ENCODE measurements at regions not wholly inside any gene's neighbourhood (a gene's known extent, or its start where the extent isn't known, plus 50 kb on each side); places are given as distances from the start of the nearest gene placed in this dataset.
"Not testable (repeated sequence)": the region's sequence is repeated elsewhere in the genome, so short reads cannot be mapped to it uniquely, and the experiment has no call there.

DNA sequence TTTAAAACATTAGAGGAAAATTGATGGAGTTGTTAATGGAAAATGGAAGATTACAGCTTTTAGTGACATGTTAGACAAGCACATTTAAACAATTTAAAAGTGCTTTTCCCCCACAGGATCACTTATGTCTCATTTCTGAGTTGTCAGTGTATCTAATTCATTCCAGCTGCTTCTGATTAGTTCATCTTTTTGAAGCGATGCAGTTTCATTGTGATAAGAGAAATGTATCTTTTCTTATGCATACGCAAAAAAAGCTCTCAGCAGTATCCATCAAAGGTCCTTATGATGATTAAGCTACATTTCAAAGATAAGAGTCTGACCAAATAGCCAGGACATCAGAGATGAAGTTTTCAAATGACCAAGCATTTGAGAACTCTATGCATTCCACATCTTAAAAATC is 572.6 kb upstream of the SYNCRIP start:
- no peaks in the 10 kb centered on the region for H3K27me3 ChIP-seq (ENCODE audit: control insufficient read depth in 3 of 3, insufficient read depth in 3 of 3, low read length in 3 of 3)
- no peak overlapping the region for H3K4me3 ChIP-seq (ENCODE audit: low read depth in 1 of 3, low read length in 3 of 3)
- DNase-seq (no peak), FAIRE-seq (no peak)
- no peaks in the 10 kb centered on the region for H3K4me1 ChIP-seq (ENCODE audit: control insufficient read depth in 3 of 3, insufficient read depth in 2 of 3, low read depth in 1 of 3, low read length in 2 of 3)
- no peak overlapping the region for H3K27ac ChIP-seq (ENCODE audit: low read depth in 1 of 3, low read length in 2 of 3)
- no peaks in the 10 kb centered on the region for H3K36me3 ChIP-seq (ENCODE audit: control insufficient read depth in 3 of 3, insufficient read depth in 2 of 3, low read depth in 1 of 3, low read length in 3 of 3)
- 61 to 71% (median 64%) methylated on average over 2 of the region's 2 CpGs for WGBS, 3 donors
- no peaks in the 10 kb centered on the region for H3K9me3 ChIP-seq (ENCODE audit: control insufficient read depth in 2 of 2, insufficient read depth in 1 of 2, low read depth in 1 of 2, low read length in 1 of 2)

DNA sequence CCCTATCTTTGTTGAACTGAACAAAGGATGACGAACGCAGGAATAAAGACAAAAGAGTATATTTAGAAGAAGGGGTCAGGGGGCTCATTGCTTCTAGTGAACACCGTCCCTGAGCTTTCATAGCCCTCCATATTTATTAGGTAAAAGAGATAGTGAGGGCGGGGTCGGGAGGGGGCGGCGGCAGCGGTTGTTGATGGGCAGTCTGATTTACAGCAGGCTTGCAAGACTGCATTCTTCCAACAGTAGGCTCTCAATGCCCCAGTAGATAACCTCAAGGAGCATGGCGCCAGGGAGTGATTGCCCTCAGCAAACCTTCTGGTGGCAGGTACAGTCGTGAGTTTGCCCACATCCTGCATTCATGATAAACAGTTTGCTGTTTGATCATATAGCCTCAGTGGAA is 563.3 kb upstream of the SYNCRIP start:
- Histone ChIP-seq H3K36me3 (ENCODE audit: control insufficient read depth in 3 of 3, insufficient read depth in 2 of 3, low read depth in 1 of 3, low read length in 3 of 3) (no peaks in the 10 kb centered on the region), H3K4me3 (ENCODE audit: low read depth in 1 of 3, low read length in 3 of 3) (no peak overlapping the region), H3K27me3 (ENCODE audit: control insufficient read depth in 3 of 3, insufficient read depth in 3 of 3, low read length in 3 of 3) (no peaks in the 10 kb centered on the region), H3K4me1 (ENCODE audit: control insufficient read depth in 3 of 3, insufficient read depth in 2 of 3, low read depth in 1 of 3, low read length in 2 of 3) (no peaks in the 10 kb centered on the region), H3K9me3 (ENCODE audit: control insufficient read depth in 2 of 2, insufficient read depth in 1 of 2, low read depth in 1 of 2, low read length in 1 of 2) (no peaks in the 10 kb centered on the region), H3K27ac (ENCODE audit: low read depth in 1 of 3, low read length in 2 of 3) (no peak overlapping the region)
- DNase-seq: no peak
- 81 to 89% (median 88%) methylated on average over 10 of the region's 10 CpGs for WGBS, 3 donors
- no peak for FAIRE-seq

DNA sequence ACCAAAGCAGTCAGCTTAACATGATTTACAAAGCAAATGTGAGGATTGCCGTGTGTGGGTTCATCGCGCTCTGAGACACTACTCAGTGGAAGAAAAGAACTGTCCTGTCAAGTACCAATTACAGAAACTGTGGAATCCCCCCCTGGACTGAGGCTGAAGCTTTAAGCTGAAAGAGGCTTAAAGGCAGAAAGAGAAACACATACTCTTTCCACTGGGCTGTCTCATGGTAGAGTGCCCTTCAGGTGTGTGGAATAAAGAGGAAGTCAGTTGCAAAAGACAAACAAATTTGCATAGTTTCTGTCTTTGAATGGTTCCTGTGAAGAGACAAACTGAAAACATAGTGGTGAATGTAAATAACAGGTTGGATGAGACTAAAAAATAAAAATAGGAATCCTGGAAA is 560.4 kb upstream of the SYNCRIP start:
- Histone ChIP-seq H3K27ac (ENCODE audit: low read depth in 1 of 3, low read length in 2 of 3) (no peak overlapping the region), H3K9me3 (ENCODE audit: control insufficient read depth in 2 of 2, insufficient read depth in 1 of 2, low read depth in 1 of 2, low read length in 1 of 2) (no peaks in the 10 kb centered on the region), H3K4me1 (ENCODE audit: control insufficient read depth in 3 of 3, insufficient read depth in 2 of 3, low read depth in 1 of 3, low read length in 2 of 3) (no peaks in the 10 kb centered on the region), H3K36me3 (ENCODE audit: control insufficient read depth in 3 of 3, insufficient read depth in 2 of 3, low read depth in 1 of 3, low read length in 3 of 3) (no peaks in the 10 kb centered on the region), H3K27me3 (ENCODE audit: control insufficient read depth in 3 of 3, insufficient read depth in 3 of 3, low read length in 3 of 3) (no peaks in the 10 kb centered on the region), H3K4me3 (ENCODE audit: low read depth in 1 of 3, low read length in 3 of 3) (no peak overlapping the region)
- no peak for DNase-seq
- 81 to 91% (median 90%) methylated on average over 3 of the region's 3 CpGs for WGBS, 3 donors
- FAIRE-seq: no peak

DNA sequence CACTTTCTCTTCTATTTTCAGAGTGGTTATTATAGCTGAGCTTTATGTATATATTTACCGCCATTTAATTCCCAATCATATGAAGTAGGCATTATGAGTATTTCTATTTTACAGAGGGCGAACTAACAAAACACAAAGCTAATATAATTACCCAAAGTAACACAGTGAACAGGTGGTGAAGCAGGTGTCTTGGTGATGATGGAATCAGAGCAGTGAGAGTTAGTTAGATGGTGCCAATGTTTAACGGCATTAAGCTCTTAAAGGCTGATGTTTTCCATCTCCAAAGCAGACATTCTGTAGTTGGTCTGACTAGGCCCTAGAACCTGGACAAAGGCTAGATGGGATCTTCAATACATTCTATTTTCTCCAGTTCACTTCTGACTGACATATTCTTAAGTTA is 551.1 kb upstream of the SYNCRIP start:
- H3K27me3 ChIP-seq (ENCODE audit: control insufficient read depth in 3 of 3, insufficient read depth in 3 of 3, low read length in 3 of 3): no peaks in the 10 kb centered on the region
- H3K27ac ChIP-seq (ENCODE audit: low read depth in 1 of 3, low read length in 2 of 3): no peak overlapping the region
- H3K9me3 ChIP-seq (ENCODE audit: control insufficient read depth in 2 of 2, insufficient read depth in 1 of 2, low read depth in 1 of 2, low read length in 1 of 2): no peaks in the 10 kb centered on the region
- no peak overlapping the region for H3K4me3 ChIP-seq (ENCODE audit: low read depth in 1 of 3, low read length in 3 of 3)
- FAIRE-seq: no peak
- no peak for DNase-seq
- no peaks in the 10 kb centered on the region for H3K4me1 ChIP-seq (ENCODE audit: control insufficient read depth in 3 of 3, insufficient read depth in 2 of 3, low read depth in 1 of 3, low read length in 2 of 3)
- H3K36me3 ChIP-seq (ENCODE audit: control insufficient read depth in 3 of 3, insufficient read depth in 2 of 3, low read depth in 1 of 3, low read length in 3 of 3): no peaks in the 10 kb centered on the region
- WGBS, 3 donors: 78 to 85% (median 79%) methylated on average over 3 of the region's 3 CpGs

DNA sequence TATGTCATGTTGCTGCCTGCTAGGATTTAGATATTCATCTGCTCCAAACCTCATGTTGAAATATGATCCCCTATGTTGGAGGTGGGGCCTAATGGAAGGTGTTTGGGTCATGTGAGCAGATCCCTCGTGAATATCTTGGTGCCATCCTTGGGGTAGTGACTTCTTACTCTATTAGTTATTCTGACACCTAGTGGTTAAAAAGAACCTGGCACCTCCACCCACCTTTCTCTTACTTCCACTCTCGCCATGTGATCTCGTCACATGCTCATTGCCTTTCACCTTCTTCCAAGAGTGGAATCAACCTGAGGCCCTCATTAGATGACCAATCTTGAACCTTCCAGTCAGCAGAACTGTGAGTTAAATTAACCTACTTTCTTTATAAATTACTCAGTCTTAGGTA is 549.4 kb upstream of the SYNCRIP start:
- Histone ChIP-seq H3K4me1 (ENCODE audit: control insufficient read depth in 3 of 3, insufficient read depth in 2 of 3, low read depth in 1 of 3, low read length in 2 of 3) (no peaks in the 10 kb centered on the region), H3K9me3 (ENCODE audit: control insufficient read depth in 2 of 2, insufficient read depth in 1 of 2, low read depth in 1 of 2, low read length in 1 of 2) (no peaks in the 10 kb centered on the region), H3K4me3 (ENCODE audit: low read depth in 1 of 3, low read length in 3 of 3) (no peak overlapping the region), H3K36me3 (ENCODE audit: control insufficient read depth in 3 of 3, insufficient read depth in 2 of 3, low read depth in 1 of 3, low read length in 3 of 3) (no peaks in the 10 kb centered on the region), H3K27me3 (ENCODE audit: control insufficient read depth in 3 of 3, insufficient read depth in 3 of 3, low read length in 3 of 3) (no peaks in the 10 kb centered on the region), H3K27ac (ENCODE audit: low read depth in 1 of 3, low read length in 2 of 3) (no peak overlapping the region)
- DNase-seq (peak; percentile 10 to 20), FAIRE-seq (no peak)
- WGBS, 3 donors: 17 to 58% (median 33%) methylated on average over 3 of the region's 3 CpGs

DNA sequence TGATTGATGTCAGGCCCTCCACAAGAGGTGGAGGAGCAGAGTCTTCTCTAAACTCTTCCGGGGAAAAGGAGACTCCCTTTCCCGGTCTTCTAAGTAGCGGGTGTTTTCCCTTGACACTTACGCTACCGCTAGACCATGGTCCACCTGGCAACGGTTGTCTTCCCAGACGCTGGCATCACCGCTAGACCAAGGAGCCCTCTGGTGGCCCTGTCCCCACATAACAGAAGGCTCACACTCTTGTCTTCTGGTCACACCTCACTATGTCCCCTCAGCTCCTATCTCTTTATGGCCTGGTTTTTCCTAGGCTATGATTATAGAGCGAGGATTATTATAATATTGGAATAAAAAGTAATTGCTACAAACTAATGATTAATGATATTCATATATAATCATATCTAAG is 532.5 kb upstream of the SYNCRIP start:
- H3K27me3 ChIP-seq (ENCODE audit: control insufficient read depth in 3 of 3, insufficient read depth in 3 of 3, low read length in 3 of 3); H3K36me3 ChIP-seq (ENCODE audit: control insufficient read depth in 3 of 3, insufficient read depth in 2 of 3, low read depth in 1 of 3, low read length in 3 of 3); FAIRE-seq; H3K27ac ChIP-seq (ENCODE audit: low read depth in 1 of 3, low read length in 2 of 3); H3K4me1 ChIP-seq (ENCODE audit: control insufficient read depth in 3 of 3, insufficient read depth in 2 of 3, low read depth in 1 of 3, low read length in 2 of 3); H3K4me3 ChIP-seq (ENCODE audit: low read depth in 1 of 3, low read length in 3 of 3); H3K9me3 ChIP-seq (ENCODE audit: control insufficient read depth in 2 of 2, insufficient read depth in 1 of 2, low read depth in 1 of 2, low read length in 1 of 2): not testable (repeated sequence)
- 35 to 59% (median 51%) methylated on average over 9 of the region's 9 CpGs for WGBS, 3 donors
- peak in 1 of 2 donors; percentile 24 for DNase-seq

DNA sequence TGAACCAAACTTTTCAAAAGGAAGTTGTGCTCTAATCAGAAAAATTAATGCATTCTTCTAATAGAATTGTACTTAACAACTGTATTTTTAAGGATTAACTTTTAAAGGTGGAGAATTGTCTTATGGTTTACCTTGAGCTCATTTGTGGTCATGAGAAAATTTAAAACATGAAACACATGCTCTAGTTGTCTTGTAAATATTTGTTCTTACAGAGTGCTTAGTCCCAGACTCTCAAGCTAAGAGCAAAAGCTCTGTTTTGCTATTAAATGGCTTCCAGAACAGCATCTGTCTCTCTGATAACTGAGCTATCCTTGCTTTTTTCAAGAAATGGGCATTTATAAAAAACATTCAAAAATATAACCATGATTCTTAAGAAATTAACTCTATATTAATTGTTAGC is 512.2 kb upstream of the SYNCRIP start:
- Histone ChIP-seq H3K27ac (ENCODE audit: low read depth in 1 of 3, low read length in 2 of 3) (no peak overlapping the region), H3K36me3 (ENCODE audit: control insufficient read depth in 3 of 3, insufficient read depth in 2 of 3, low read depth in 1 of 3, low read length in 3 of 3) (no peaks in the 10 kb centered on the region), H3K4me3 (ENCODE audit: low read depth in 1 of 3, low read length in 3 of 3) (no peak overlapping the region), H3K9me3 (ENCODE audit: control insufficient read depth in 2 of 2, insufficient read depth in 1 of 2, low read depth in 1 of 2, low read length in 1 of 2) (no peaks in the 10 kb centered on the region), H3K4me1 (ENCODE audit: control insufficient read depth in 3 of 3, insufficient read depth in 2 of 3, low read depth in 1 of 3, low read length in 2 of 3) (no peaks in the 10 kb centered on the region), H3K27me3 (ENCODE audit: control insufficient read depth in 3 of 3, insufficient read depth in 3 of 3, low read length in 3 of 3) (no peaks in the 10 kb centered on the region)
- FAIRE-seq (no peak), DNase-seq (no peak)

DNA sequence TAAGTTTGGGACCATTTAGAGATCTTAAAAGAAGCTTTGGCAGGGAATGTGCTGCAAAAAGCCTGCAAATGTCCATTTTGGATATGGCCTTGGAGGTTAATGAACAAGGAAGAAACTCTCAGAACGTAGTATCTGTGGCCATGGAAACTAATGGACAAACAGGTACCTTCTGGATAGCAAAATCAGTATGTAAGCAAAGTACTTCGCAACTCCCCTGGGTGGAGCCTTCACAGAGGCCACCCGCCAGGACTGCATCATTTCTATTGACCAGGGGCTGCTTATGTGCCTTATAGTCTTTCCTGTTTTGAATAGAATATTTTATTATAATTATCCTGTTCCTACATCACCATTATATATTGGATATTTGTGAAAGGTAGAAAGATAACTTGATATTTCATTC is 510.8 kb upstream of the SYNCRIP start:
- Histone ChIP-seq H3K4me3 (ENCODE audit: low read depth in 1 of 3, low read length in 3 of 3) (no peak overlapping the region), H3K27me3 (ENCODE audit: control insufficient read depth in 3 of 3, insufficient read depth in 3 of 3, low read length in 3 of 3) (no peaks in the 10 kb centered on the region), H3K36me3 (ENCODE audit: control insufficient read depth in 3 of 3, insufficient read depth in 2 of 3, low read depth in 1 of 3, low read length in 3 of 3) (no peaks in the 10 kb centered on the region), H3K27ac (ENCODE audit: low read depth in 1 of 3, low read length in 2 of 3) (no peak overlapping the region), H3K9me3 (ENCODE audit: control insufficient read depth in 2 of 2, insufficient read depth in 1 of 2, low read depth in 1 of 2, low read length in 1 of 2) (no peaks in the 10 kb centered on the region), H3K4me1 (ENCODE audit: control insufficient read depth in 3 of 3, insufficient read depth in 2 of 3, low read depth in 1 of 3, low read length in 2 of 3) (no peaks in the 10 kb centered on the region)
- DNase-seq (no peak), FAIRE-seq (no peak)
- 40 to 72% (median 47%) methylated on average over 3 of the region's 3 CpGs for WGBS, 3 donors

DNA sequence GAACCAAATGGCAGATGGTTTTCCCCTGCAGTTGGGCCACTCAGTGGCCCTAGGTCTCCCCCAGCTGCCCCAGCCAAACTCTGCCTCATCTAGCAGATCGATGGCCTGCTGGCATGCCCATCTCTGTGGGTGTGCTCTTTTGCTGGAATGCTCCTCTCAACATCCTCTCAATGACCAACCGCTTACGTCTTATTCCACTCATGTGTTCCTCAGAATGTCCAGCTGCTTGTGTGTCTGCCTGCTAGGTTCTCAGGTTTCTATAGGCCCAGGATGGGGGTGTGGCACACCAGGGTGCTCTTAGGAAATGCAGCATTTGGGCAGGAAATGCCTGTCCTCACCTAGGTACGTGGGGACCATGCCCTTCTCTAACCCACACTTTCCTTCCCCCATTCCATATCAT is 509.9 kb upstream of the SYNCRIP start:
- H3K36me3 ChIP-seq (ENCODE audit: control insufficient read depth in 3 of 3, insufficient read depth in 2 of 3, low read depth in 1 of 3, low read length in 3 of 3): no peaks in the 10 kb centered on the region
- no peak overlapping the region for H3K27ac ChIP-seq (ENCODE audit: low read depth in 1 of 3, low read length in 2 of 3)
- H3K9me3 ChIP-seq (ENCODE audit: control insufficient read depth in 2 of 2, insufficient read depth in 1 of 2, low read depth in 1 of 2, low read length in 1 of 2): no peaks in the 10 kb centered on the region
- no peak overlapping the region for H3K4me3 ChIP-seq (ENCODE audit: low read depth in 1 of 3, low read length in 3 of 3)
- no peaks in the 10 kb centered on the region for H3K27me3 ChIP-seq (ENCODE audit: control insufficient read depth in 3 of 3, insufficient read depth in 3 of 3, low read length in 3 of 3)
- DNase-seq (no peak), FAIRE-seq (no peak)
- H3K4me1 ChIP-seq (ENCODE audit: control insufficient read depth in 3 of 3, insufficient read depth in 2 of 3, low read depth in 1 of 3, low read length in 2 of 3): no peaks in the 10 kb centered on the region
- 53 to 66% (median 60%) methylated on average over 4 of the region's 4 CpGs for WGBS, 3 donors

Data from small intestine (tissue), 7 donors.